Parathyroid adenoma (tissue), 2 donors: ENCODE measurements at regions not wholly inside any gene's neighbourhood (a gene's known extent, or its start where the extent isn't known, plus 50 kb on each side); places are given as distances from the start of the nearest gene placed in this dataset.

Source experiments
- H2AFZ ChIP-seq: fragments of 300-600 bp; sonication (generic); one replicate; pipeline ENCODE4 v1.7.0; 2017; ENCODE audit warnings: antibody characterized with exemption, mild to moderate bottlenecking
- H3K27ac ChIP-seq: fragments of 300-600 bp; sonication (generic); one replicate; pipeline ENCODE4 v1.7.0; 2017
- H3K27me3 ChIP-seq: fragments of 300-600 bp; sonication (generic); one replicate; pipeline ENCODE4 v1.7.0; 2017; ENCODE audit warnings: low read length; ENCODE audit not compliant: control insufficient read depth, insufficient read depth
- H3K36me3 ChIP-seq: fragments of 300-600 bp; sonication (generic); one replicate; pipeline ENCODE4 v1.7.0; 2017; ENCODE audit warnings: low read length; ENCODE audit not compliant: control insufficient read depth, insufficient read depth
- H3K4me1 ChIP-seq: fragments of 300-600 bp; sonication (generic); one replicate; pipeline ENCODE4 v1.7.0; 2017; ENCODE audit warnings: control low read depth
- H3K4me2 ChIP-seq: fragments of 300-600 bp; sonication (generic); one replicate; pipeline ENCODE4 v1.7.0; 2017; ENCODE audit warnings: low read length
- H3K4me3 ChIP-seq: fragments of 300-600 bp; sonication (generic); one replicate; pipeline ENCODE4 v1.7.0; 2017; ENCODE audit warnings: low read depth, low read length
- H3K79me2 ChIP-seq: fragments of 300-600 bp; sonication (generic); one replicate; pipeline ENCODE4 v1.7.0; 2017; ENCODE audit warnings: control low read depth
- H3K9ac ChIP-seq: fragments of 300-600 bp; sonication (generic); one replicate; pipeline ENCODE4 v1.7.0; 2017; ENCODE audit warnings: mild to moderate bottlenecking
- H3K9me3 ChIP-seq: fragments of 300-600 bp; sonication (generic); one replicate; pipeline ENCODE4 v1.7.0; 2017; ENCODE audit warnings: low read length; ENCODE audit not compliant: control insufficient read depth
- TF ChIP-seq, protein P1 (sequence below): fragments of 300-600 bp; sonication (generic); IDR thresholded peaks from one replicate; pipeline ENCODE4 v1.7.0; 2017; ENCODE audit warnings: antibody characterized with exemption, mild to moderate bottlenecking
- donor health status: primary hyperparathyroidism.

DNA sequence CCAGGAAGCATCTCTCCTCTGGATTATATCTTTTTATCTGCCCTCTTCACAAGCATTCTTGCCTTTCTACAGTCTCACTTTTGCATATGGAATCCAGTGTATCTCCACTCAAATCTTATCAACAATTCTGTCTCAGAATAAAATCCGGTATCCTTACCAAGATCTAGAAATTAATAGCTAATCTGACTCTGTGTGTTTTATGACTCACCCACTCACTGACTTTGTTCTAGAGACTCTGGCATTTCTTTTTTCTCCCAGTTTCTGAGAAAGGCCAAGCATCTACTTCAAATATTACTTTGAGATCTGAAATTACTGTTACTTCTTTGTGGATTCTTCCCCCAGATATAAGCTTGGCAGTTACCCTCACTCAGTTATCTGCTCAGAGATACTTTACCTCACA is 913.5 kb upstream of the ATXN8OS start:
- Histone ChIP-seq H3K9me3 (no peaks in the 10 kb centered on the region), H3K27me3 (no peaks in the 10 kb centered on the region), H3K27ac (no peak overlapping the region), H3K4me2 (no peak overlapping the region), H3K79me2 (no peaks in the 10 kb centered on the region), H3K4me3 (no peak overlapping the region), H3K4me1 (no peaks in the 10 kb centered on the region), H2AFZ (no peak overlapping the region), H3K9ac (no peak overlapping the region), H3K36me3 (no peaks in the 10 kb centered on the region)
- TF ChIP-seq, protein P1, sequence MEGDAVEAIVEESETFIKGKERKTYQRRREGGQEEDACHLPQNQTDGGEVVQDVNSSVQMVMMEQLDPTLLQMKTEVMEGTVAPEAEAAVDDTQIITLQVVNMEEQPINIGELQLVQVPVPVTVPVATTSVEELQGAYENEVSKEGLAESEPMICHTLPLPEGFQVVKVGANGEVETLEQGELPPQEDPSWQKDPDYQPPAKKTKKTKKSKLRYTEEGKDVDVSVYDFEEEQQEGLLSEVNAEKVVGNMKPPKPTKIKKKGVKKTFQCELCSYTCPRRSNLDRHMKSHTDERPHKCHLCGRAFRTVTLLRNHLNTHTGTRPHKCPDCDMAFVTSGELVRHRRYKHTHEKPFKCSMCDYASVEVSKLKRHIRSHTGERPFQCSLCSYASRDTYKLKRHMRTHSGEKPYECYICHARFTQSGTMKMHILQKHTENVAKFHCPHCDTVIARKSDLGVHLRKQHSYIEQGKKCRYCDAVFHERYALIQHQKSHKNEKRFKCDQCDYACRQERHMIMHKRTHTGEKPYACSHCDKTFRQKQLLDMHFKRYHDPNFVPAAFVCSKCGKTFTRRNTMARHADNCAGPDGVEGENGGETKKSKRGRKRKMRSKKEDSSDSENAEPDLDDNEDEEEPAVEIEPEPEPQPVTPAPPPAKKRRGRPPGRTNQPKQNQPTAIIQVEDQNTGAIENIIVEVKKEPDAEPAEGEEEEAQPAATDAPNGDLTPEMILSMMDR: no peak

DNA sequence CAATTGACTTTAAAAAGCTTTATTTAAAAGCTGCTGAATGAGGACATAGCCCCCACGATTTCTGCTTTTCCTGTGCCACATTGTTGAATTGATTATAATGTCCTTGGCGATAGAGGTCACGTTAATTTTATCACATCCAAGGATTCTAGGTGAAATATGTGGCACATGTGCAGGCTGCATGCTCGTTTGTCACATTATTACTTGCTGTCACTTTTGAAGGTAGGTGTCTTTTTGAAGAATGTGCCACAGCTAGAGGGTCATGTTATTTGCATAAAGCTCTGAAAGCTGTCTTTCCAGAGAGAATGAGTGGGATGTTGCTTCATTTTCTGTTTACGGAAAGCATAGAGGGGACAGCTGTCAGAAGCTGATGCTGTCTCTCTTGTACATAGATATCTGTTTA is 927.6 kb upstream of the ATXN8OS start:
- Histone ChIP-seq H3K4me2 (no peak overlapping the region), H3K36me3 (no peaks in the 10 kb centered on the region), H3K4me1 (no peaks in the 10 kb centered on the region), H3K79me2 (no peaks in the 10 kb centered on the region), H3K9ac (no peak overlapping the region), H3K4me3 (no peak overlapping the region), H3K27me3 (no peaks in the 10 kb centered on the region), H3K27ac (no peak overlapping the region), H3K9me3 (no peaks in the 10 kb centered on the region), H2AFZ (no peak overlapping the region)
- TF ChIP-seq, protein P1: no peak

DNA sequence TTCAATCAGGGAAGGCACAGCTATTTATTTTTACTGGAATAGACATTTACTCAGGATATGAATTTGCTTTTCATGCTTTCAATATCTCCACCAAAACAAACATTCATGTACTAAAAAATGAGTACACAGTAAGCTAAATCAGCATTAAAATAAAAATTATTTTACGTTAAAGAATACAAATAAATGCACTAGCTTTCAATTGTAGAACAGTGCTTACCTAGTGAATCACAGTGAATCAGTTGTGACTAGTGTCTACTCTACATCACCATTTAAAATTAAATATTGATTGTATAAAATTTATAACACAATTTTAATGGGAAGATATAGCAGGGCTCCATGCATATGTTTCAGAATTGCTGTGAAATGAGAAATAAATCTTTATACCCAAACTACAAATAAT is 929.6 kb upstream of the ATXN8OS start:
- Histone ChIP-seq H3K27me3 (no peaks in the 10 kb centered on the region), H3K4me3 (no peak overlapping the region), H3K27ac (no peak overlapping the region), H3K9me3 (no peaks in the 10 kb centered on the region), H3K4me1 (no peaks in the 10 kb centered on the region), H3K4me2 (no peak overlapping the region), H3K36me3 (no peaks in the 10 kb centered on the region), H3K9ac (no peak overlapping the region), H2AFZ (no peak overlapping the region), H3K79me2 (no peaks in the 10 kb centered on the region)
- TF ChIP-seq, protein P1: no peak

DNA sequence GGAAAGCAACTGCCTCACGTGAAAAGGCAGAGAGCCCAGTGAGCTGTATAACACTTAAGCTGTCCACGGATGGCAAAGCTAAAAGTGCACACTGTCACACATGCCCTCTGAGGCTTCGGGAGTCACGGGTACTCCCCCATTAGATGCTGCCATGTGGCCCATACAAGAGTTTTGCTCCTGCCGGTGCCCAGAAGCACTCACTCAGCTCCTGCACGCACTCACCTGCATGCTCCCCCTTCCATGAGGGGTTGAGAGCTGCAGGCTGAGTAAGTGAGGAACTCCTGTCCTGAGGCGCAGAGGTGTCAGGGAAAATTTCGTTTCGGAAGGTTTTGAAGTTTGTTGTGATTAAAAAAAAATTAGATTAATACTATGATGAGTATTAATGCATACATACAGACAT is 939.2 kb upstream of the ATXN8OS start:
- H3K27me3 ChIP-seq: no peaks in the 10 kb centered on the region
- no peak overlapping the region for H3K4me3 ChIP-seq
- no peaks in the 10 kb centered on the region for H3K79me2 ChIP-seq
- H3K9me3 ChIP-seq: no peaks in the 10 kb centered on the region
- H3K36me3 ChIP-seq: no peaks in the 10 kb centered on the region
- TF ChIP-seq, protein P1: no peak
- no peaks in the 10 kb centered on the region for H3K4me1 ChIP-seq
- no peak overlapping the region for H3K9ac ChIP-seq
- H3K4me2 ChIP-seq: no peak overlapping the region
- H3K27ac ChIP-seq: no peak overlapping the region
- H2AFZ ChIP-seq: no peak overlapping the region

DNA sequence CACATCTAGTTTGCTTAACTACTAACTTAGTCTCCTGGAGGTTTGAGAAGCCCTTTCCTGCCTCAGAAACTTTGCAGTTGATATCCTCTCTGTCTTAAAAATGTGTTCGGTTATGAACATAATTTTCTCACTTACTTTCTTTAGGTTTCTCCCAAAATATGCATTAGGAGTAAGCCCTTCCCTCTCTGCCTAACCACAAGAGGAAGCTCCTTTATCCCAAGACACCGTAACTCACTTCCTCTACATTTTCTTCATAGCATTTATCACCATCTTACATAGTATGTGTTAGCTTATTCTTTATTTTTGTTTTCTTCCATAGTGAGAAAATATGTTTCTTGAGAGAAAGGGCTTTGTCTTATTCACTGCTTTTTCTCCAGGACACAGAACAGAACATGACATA is 952.5 kb upstream of the ATXN8OS start:
- H2AFZ ChIP-seq: no peak overlapping the region
- H3K9ac ChIP-seq: no peak overlapping the region
- no peak overlapping the region for H3K4me2 ChIP-seq
- TF ChIP-seq, protein P1: no peak
- no peak overlapping the region for H3K4me3 ChIP-seq
- H3K9me3 ChIP-seq: no peaks in the 10 kb centered on the region
- H3K36me3 ChIP-seq: no peaks in the 10 kb centered on the region
- no peak overlapping the region for H3K27ac ChIP-seq
- H3K4me1 ChIP-seq: no peaks in the 10 kb centered on the region
- H3K27me3 ChIP-seq: no peaks in the 10 kb centered on the region
- no peaks in the 10 kb centered on the region for H3K79me2 ChIP-seq
